GM12891 (cell line): ENCODE measurements at regions not wholly inside any gene's neighbourhood (a gene's known extent, or its start where the extent isn't known, plus 50 kb on each side); places are given as distances from the start of the nearest gene placed in this dataset.

ENCODE experiments used
- POLR2A ChIP-seq: IDR thresholded peaks from 2 replicates; pipeline ENCODE4 v1.6.1; 2011; ENCODE audit warnings: low read depth, low read length, control low read depth
- POLR2AphosphoS5 ChIP-seq: IDR thresholded peaks from 2 replicates; pipeline ENCODE4 v1.6.1; 2011; ENCODE audit warnings: low read depth, low read length, control low read depth

DNA sequence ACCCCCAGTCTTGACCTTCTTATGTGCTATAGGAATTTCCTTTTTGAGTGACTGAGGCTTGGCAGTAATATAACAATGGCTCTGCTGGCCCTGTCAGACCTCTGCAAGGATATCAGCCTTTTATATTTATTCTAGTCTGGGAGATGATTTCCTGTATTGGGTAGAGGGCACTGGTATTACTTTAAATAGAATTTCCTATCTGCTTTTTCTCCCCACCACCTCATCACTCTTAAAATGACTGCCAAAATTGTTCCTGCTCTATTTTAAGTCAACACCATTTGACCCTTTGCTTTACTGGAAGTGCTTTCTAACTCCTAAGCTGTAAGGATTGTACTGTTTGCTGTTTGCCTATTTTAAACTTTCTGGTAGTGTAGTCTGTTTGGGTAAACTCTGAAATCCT, 658.4 kb upstream of the FSHR start:
- no peak for TF ChIP-seq POLR2AphosphoS5
- TF ChIP-seq POLR2A = no peak
